GM10266 (cell line): ENCODE measurements at regions not wholly inside any gene's neighbourhood (a gene's known extent, or its start where the extent isn't known, plus 50 kb on each side); places are given as distances from the start of the nearest gene placed in this dataset.

Source experiments
- DNase-seq: peaks from one replicate; pipeline ENCODE4 v3.0.0; 2012; ENCODE audit errors: extremely low spot score
- CTCF ChIP-seq: IDR thresholded peaks from 2 replicates; pipeline ENCODE4 v1.5.1; 2012; ENCODE audit warnings: mild to moderate bottlenecking, low read depth; ENCODE audit not compliant: control insufficient read depth, insufficient read depth; ENCODE audit errors: missing control alignments

- no peak for TF ChIP-seq CTCF
- no peak for DNase-seq
Measured at GRCh38 chr7:46224363-46224762, 303.3 kb upstream of the IGFBP3 start.

GRCh38 chr7:46220066-46220630, 299.1 kb upstream of the IGFBP3 start:
- TF ChIP-seq CTCF: no peak
- DNase-seq: no peak

- DNase-seq: no peak
- TF ChIP-seq CTCF: no peak
Measured at GRCh38 chr7:46218461-46219200, 297.6 kb upstream of the IGFBP3 start.

GRCh38 chr7:46215987-46216567, 295.0 kb upstream of the IGFBP3 start:
- no peak for DNase-seq
- no peak for TF ChIP-seq CTCF

GRCh38 chr7:46214526-46214925, 293.5 kb upstream of the IGFBP3 start:
- TF ChIP-seq CTCF: no peak
- no peak for DNase-seq

- DNase-seq: no peak
- TF ChIP-seq CTCF: no peak
Measured at GRCh38 chr7:46213154-46213537, 292.1 kb upstream of the IGFBP3 start.
